GM21447 (cell line): ENCODE measurements at regions not wholly inside any gene's neighbourhood (a gene's known extent, or its start where the extent isn't known, plus 50 kb on each side); places are given as distances from the start of the nearest gene placed in this dataset.

ENCODE experiments used
- ATAC-seq: cut with Tn5 transposase; IDR thresholded peaks from one replicate; pipeline ENCODE4 v1.9.1; 2021; ENCODE audit not compliant: unreplicated experiment

DNA sequence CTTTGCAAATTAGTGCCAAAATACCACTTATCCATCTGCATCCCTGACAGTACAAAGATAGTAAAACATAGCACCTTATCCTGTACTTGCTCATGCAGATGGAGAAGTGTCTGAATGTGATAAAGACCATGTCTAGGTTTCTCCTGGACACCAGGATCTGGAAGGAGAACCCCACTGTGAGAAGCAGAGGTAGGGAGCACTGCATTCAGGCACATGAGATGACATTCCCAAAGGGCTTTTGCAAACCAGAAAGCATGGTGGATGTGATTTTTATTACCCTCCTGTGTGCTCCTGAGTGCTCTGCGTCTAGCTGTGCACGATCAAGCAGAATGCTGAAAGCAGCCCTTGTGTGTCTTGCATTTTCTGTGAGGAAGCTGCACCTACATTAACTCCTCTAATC is 857.6 kb upstream of the ID2 start:
- ATAC-seq = no peak

DNA sequence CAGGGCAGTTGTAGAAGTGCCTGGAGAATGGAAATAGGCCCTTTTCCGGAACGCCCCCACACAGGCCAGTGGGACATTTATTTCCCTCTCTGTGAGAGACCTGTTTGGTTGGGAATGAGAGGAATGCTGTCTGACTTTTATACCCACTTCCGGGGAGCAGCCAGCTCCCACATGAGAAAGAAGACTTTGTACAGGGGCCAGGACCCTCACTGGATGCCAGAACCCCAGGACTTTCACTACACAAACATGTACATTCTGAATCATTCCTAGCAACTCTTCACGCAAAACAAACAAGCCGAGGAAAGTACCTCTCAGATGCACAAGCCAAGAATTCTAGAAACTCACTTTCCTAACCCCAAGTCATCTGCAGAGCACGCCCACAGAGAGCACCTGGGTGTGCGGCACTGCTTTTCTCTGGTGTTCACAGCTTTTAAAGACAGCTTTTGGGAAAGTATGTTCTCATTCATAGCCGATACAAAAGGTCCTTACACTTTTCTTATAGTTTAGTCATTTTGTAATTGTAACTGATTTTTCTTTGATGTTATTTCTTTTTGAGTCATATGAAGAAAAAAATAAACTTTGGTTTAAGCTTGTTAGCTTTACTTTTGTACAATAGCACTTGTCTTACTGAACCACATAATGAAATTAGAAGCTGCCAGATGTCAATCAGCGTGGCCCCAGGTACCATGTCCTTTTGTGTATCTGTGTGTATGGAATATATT is 856.1 kb upstream of the ID2 start:
- ATAC-seq = peak; percentile 71

DNA sequence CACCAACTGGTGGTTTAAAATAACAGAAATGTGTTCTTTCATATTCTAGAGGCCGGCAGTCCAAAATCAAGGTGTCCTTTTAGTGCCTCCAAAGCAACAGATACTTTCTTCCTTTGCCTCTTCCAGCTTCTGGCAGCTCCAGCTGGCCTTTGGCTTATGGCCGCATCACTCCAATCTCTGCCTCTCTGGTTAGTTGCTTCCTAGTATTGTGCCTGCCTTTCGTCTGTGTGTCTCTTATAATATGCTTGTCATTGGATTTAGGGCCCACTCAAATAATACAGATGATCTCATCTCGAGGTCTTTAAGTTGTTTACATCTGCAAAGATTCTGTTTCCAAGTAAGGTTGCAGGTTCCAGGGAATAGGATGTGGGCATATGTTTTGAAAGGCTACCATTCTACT is 855.2 kb upstream of the ID2 start:
- no peak for ATAC-seq

DNA sequence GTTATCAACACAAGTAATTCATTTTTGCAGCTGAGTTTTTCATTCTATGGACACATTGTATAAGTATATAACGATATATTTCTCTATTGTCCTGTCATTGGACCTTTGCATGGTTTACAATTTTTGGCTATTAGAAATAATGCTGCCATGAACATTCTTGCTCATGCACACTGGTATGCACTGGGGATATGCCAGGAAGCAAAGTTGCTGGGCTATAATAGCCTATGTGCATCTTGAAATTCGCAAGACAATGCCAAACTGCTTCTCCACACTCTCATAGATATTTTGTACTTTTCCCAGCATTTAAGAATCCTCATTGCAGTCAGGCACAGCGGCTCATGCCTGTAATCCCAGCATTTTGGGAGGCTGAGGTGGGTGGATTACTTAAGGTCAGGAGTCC is 852.6 kb upstream of the ID2 start:
- ATAC-seq = no peak

DNA sequence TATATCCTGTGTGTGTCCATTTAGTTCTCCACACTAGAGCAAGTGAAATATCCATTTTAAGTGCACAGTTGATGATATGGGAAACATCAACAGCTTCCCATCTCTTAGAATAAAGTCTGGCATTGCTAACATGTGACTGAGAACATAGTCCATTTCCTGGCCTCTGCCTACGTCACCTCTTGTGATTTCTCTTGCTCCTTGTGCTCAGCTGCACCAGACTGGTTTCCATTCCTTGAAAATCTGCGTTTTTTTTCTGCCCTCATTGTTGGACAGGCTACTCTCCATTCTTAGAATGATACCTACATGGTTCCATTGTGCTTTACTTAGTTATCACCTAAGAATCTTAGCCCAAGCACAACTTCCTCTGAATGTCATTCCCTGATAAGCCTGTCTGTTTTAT is 851.2 kb upstream of the ID2 start:
- no peak for ATAC-seq

DNA sequence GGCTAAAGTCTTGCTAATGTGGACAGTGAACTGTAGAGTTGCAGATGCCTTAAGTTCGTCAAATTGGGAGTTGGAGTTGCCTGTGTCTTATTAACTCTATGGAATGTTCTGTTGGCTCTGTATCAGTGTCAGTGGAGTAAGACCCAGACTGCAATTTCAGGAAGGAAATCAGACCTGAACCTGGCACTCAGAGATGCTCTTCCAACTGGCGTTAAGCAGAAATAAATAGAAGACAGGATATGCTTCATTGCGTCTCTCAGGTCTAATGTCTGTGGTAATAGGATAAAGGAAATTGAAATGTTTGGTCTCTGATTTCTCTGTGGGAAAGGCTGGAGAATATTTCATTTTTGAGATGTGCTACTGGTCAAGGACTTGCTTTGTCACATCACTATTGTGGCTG is 846.7 kb upstream of the ID2 start:
- ATAC-seq = no peak

DNA sequence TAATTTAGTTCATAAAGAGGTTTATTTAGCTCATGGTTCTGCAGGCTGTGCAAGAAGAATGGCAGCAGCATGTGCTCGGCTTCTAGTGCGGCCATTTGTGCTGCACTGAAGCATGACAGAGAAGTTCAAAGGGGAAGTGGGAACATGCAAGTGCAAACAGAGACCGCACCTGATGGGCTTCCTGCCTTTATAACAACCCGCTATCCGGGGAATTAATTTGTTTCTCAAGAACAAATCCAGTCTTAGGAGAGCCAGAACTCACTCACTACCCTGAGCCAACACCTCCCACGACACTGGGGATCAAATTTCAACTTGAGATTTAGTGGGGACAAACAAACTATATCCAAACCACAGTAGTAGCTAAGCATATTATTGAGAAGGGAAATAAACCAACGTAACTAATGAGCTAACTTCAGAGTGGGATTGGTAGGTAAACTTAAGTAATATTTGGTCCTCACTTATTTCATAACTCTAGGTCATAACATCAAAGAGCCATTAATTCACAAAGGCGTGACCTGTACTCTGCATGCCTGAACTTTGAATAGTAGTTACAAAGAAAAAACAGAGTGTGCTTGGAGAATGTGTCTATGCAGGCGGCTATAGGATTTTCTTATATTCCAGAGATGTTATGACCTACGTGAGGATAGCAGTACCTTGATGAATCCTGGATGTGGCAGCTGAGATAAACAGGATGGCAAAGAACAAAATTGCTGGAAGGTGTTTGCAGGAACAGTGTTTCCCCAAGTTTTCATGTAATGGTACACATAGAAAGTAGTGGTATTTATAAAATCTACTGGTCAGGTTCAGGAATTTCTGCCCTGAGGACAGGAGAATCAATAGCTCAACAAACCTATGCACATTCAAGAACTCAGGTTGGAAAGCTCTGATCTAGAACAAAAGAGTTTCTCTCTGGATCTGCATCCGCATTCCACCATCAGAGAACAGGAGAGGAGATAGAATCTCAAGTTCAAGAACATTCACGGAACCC is 845.9 kb upstream of the ID2 start:
- ATAC-seq = peak; percentile 96

DNA sequence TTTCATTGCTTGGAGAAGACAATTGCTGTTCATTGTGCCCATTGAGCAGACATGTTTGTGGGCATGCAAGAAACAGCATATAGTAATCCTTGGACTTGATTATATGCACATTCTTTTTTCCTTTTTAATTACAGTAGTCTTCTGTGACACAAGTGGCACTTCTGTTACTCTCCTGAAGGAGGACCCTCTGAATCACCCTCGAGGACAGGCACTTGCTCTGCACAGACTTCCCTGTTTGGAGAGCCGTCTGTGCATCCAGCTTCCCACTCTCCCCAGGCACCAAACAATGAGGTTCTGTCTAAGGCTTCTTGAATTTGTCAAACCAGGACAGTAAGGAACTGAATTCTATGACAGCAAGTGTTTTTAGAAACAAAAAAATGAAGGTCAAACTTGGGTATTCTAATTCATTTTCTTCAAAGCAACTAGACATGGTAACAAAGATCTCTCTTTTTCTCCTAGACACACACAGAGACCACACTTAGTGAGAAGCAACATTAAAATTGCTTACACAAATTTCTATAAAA is 844.6 kb upstream of the ID2 start:
- ATAC-seq = no peak

DNA sequence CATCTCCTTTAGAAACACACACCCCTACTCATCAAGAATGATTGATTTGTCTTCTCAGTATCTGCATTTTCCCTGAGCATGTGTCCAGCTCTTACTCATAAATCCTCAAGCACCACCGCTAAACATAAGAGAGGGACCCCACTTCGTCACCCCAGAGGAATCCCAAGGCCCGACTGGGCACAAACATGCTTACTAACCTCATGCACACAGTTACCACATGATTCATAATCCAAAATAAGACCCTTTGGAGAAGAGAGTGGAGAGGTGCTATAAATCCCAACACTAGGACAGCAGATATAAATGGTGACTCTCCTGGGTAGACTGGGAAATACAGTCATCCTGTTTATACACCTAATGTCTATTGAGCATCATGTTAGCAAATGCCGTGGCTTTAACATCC is 843.2 kb upstream of the ID2 start:
- no peak for ATAC-seq

DNA sequence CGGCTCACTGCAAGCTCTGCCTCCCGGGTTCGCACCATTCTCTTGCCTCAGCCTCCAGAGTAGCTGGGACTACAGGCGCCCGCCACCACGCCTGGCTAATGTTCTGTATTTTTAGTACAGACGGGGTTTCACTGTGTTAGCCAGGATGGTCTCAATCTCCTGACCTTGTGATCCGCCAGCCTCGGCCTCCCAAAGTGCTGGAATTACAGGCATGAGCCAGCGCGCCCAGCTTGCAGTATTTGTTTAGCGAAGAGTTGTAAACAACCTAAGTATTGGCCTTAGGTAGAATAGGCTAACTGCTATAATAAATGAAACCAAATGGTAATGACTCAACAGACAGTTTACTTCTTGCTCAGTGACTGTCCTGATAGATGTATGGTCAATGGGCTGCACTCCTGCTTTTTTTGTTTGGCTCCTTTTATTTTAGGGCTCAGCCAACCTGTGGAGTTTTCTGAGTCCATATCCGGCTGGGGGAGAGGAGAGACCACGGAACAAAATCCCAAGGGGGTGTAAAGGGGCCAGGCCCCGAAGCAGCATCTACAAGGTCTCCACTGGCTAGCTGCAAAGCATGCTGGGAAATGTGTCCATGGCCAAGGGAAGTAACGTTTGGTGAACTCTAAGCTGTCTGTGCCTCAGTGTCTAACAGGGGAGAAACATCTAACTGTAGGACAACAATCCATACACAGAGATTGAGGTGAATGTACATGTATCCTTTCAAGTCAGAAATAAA is 841.0 kb upstream of the ID2 start:
- ATAC-seq = no peak

DNA sequence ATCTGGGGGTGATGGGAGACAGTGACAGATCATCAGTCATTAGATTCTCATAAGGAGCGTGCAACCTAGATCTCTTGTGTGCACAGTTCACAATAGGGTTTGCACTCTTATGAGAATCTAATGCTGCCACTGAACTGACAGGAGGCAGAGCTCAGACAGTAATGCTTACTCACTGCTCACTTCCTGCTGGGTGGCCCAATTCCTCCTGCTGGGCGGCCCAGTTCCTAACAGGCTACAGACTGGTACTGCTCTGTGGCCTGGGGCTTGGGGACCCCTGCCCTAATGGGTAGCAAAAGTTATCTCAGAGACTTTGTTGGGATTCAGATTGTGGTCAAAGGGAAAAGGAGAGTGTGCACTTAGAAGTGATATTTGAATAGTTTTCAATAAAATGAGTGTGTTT is 840.1 kb upstream of the ID2 start:
- ATAC-seq = no peak

DNA sequence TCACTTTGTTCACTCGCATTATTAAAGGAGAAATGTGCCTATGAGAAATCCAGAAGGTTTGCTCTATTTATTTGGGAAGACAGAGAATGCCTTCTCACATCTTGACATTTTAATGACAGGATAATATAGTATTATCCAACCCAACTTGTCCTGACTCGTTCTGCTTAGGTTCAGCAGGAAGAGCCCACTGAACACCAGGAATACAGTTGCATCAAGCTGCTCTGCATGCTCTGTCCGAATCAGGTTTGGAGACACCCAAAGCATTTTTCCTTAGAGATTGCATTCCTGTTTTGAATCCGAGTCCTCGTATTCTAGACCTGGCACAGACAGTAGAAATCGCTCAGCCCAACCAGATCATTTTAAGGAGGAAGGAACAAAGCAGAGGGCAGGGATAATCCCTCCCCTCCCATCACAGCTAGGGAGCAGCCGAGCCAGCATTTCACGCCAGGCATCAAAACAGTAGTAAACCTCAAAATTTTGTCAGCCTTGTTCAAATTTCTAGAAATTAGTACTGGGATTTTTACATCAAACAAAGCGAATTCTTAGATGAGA is 837.4 kb upstream of the ID2 start:
- ATAC-seq = no peak

DNA sequence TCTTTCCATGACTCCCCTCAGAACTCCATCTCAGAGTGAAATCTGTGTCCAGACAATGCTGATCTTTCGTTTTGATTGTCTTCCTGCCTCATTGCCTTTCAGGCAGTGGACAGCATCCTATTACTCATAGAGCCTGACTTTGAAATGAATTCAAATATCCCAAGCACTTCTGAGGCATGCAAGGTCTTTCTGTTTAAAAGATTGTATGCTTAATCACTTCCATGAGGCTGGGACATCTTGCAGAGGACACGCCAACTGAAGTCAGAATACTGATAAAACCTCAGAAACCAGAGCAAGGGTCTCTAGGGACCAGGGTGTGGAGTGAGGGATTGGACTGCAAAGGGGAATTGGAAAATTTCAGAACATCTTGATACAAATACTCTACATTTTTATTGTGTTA is 836.5 kb upstream of the ID2 start:
- ATAC-seq = no peak

DNA sequence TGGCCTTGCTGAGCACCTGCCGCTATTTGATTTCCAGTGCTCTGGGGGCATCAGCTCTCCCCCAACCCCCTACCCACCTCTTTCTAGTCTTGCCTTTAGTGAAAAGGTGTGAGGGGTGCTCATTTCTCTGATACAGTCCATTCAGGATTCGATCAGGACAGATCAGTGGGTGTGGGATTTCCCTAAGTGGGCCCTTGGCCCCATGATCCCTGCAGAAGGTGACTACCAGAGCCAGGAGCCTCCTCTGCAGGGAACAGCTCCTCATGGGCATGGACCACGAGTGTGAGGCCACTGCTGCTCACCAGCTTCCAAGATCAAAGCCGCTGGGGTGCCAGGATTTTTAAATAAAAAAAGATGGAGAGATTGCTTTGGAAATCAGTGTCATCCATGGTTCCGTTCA is 835.2 kb upstream of the ID2 start:
- no peak for ATAC-seq

DNA sequence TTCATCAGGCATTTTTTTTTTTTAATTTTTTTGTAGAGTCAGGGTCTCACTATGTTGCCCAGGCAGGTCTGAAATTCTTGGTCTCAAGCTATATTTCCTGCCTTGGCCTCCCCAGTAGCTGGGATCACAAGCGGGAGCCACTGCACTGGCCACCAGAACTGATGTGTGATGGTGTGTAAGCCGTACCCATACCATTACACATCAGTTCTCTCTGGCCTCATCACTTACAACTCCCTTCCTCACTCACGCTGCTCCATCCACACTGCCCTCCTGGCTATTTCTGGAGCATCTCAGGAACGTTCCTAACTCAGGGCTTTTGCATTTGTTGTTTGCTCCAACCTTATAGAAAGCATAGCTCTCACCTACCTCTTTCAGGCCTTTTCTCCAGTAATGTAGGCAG is 834.5 kb upstream of the ID2 start:
- ATAC-seq = no peak

DNA sequence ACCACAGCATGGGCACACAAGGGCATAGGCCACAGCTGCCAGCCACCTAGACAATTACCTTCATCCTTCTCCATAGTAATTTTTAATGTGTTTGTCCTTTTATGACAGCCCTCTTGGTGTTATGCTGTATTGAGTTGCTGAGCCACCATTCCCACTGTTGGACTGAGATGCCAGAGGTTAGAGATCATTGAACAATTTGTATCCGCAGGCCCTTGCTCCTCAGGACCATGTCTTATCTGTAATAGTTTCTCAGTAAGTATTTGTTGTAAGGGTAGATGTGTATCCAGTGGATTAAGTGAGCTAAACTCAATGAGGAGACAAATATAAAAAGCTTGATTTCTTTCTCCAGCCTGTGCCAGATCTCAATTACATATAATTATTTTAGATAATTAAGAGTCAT is 832.8 kb upstream of the ID2 start:
- ATAC-seq = no peak

DNA sequence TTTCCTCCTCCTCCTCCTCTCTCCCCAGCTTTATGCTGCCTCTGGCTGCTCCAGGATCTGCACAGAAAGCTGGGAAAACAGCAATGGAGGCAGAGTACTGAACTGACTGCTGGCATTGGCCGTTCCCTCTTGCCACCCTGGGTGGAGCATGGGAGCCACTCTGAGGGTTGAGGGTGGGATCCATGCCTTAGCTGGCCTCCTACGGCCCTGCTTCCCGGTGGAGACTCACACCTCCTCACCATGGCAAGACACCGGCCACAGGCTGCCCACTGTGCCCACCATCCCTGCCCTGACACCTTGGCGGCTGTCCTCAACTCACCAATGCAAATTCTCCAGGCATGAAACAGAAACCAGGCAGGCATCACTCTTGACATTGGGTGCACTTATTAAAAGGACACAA is 832.3 kb upstream of the ID2 start:
- no peak for ATAC-seq

DNA sequence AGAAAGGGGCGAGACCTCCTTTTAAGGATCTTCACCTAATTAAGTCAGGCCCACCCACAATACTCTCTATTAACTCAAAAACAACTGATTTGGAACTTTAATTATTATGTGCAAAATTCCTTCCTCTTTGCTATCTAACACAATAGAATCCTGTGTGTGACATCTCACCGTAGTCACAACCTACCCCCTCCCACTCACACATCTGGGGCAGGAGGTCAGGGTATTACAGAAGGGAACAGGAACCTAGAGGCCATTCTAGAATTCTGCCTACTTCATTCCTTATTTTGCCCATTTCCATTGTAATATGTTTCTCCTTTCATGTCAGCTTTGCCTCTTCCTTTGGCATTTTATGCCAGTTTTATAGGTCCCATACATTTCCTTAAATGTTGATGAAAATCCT is 829.3 kb upstream of the ID2 start:
- no peak for ATAC-seq

DNA sequence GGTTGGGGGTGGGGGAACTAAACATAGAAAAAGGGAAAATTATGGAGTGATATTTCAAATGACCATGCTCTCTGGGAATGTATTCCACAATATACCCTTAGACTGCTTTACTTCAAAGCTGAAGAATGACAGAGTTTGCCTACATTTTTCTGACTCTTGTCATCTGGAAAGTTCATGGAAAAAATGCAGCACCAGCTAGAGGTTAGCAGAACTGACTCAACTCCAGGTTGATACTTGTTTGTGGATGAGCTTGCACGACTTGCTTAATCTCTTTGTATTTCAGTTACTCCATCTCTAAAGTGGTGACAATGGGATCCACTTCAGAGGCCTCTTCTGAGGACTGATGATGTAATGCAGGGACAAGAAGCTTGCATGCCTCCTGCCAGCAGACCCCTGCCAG is 824.0 kb upstream of the ID2 start:
- no peak for ATAC-seq

DNA sequence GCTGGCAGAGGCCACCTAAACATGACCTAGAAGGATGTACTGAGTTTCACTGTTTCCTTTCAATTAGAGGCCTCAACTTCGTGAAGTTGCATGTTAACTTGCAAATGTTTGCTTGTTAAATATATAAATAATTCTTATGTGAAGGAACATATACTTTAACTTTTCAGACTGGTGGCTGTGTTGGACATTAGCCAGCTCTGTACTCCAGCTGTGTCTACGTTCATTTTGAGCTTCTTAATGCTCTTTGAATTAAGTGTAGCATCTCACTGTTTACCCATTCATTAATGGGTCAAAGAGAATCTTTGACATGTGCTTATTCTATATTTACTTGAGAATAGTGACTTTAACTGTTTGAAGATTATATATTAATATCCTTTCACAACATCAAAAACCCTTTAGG is 823.2 kb upstream of the ID2 start:
- ATAC-seq = no peak

DNA sequence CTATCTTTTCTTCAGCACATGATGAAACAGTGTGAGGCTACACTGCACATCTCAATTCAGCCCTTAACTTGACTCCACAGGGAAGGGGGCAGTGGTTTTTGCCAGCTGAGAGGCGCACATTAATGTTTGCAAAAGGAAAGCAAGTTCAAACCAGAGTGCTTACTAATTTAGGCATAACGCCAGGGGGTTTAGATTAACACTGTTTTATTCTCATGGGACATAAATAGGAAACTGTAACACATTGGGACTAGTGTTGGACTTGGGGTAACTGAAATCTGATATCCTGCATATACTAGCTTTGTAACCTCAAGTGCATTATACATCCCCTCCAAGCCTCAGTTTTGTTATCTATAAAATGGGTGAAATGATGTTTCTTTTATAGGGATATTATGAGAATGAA is 821.2 kb upstream of the ID2 start:
- no peak for ATAC-seq
